ENCODE measurements at regions not wholly inside any gene's neighbourhood (a gene's known extent, or its start where the extent isn't known, plus 50 kb on each side); places are given as distances from the start of the nearest gene placed in this dataset.

DNA sequence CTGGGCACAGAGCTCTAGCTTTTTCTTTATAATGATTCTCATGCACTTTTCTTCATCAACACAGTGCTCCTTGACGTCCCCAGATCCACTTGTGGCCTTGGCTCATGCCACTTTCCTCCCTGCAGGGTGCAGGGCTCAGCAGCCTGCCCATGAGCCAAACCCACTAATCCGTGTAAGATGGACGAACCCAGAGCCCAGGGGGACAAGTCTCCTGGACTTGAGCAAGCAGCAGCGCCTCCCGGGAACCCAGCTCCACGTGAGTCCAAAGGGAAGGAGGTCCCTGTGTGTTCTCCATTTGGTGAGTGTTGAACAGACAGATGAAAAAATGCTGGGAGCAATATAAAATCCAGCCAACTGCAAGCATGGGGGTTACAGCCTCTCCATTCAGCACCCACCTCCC is 470.6 kb upstream of the HS6ST1 start (continued):
- TF ChIP-seq, protein P1, sequence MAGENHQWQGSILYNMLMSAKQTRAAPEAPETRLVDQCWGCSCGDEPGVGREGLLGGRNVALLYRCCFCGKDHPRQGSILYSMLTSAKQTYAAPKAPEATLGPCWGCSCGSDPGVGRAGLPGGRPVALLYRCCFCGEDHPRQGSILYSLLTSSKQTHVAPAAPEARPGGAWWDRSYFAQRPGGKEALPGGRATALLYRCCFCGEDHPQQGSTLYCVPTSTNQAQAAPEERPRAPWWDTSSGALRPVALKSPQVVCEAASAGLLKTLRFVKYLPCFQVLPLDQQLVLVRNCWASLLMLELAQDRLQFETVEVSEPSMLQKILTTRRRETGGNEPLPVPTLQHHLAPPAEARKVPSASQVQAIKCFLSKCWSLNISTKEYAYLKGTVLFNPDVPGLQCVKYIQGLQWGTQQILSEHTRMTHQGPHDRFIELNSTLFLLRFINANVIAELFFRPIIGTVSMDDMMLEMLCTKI (IDR thresholded peaks at IDR 0.05; ENCODE audit: partially characterized antibody), result no peak
- TF ChIP-seq HDAC8 (tag; IDR thresholded peaks at IDR 0.05), result no peak

DNA sequence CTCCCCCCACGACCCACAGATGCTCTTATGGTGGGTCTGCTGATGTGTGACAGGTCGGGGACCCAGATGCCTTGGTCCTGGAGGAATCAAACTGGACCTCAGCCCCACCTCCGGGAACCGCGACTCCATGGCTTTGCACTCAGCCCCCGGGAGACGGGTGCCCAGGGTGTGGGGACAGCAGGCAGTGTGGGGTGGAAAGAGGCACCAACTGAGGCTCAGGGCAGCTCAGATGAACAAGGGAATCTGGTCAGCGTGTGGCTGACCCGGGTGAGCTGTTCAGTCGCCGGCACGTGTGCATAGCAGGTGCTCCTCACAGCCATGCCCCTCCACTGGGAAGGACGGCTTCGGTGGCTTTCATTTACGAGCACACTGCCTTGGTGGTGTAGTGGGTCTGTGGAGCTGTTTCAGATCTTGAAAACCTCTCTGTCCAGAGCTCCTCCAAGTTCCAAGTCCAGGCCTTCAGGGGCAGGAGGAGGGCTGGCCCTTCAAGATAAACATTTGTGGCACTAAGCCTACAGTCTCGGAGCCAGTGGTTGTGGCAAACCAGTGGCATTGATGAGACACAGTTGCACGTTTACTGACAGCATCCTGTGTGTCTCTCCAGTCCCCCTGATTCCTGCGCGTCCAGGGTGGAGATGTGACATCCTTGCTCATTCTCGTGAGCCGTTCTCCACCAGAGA is 471.2 kb upstream of the HS6ST1 start:
- CTCF ChIA-PET (ENCODE audit: low intra/inter-chr PET ratio), result no interaction called here
- POLR2A ChIA-PET, result no interaction called here
- Histone ChIP-seq H3K9ac (ENCODE audit: insufficient read depth in 1 of 2, low read depth in 2 of 2, low read length in 2 of 2) (no peak overlapping the region), H3K79me2 (ENCODE audit: control insufficient read depth, insufficient read depth, low read length) (no peaks in the 10 kb centered on the region), H3K36me3 (ENCODE audit: control insufficient read depth, insufficient read depth, low read length) (no peaks in the 10 kb centered on the region), H2AFZ (ENCODE audit: low read depth, low read length) (no peak overlapping the region), H3K4me3 (no peak overlapping the region), H3K9me1 (ENCODE audit: control insufficient read depth, insufficient read depth, low read length) (peaks cover 3% of the 10 kb centered on the region), H3K27me3 (ENCODE audit: control insufficient read depth in 2 of 2, insufficient read depth in 2 of 2, low read length in 2 of 2) (peaks cover 10 to 48% of the 10 kb centered on the region in 2 experiments; a peak in 3 of 5 replicates), H3K9me3 (replicated peaks; ENCODE audit: control insufficient read depth, insufficient read depth, low read depth, low read length) (no peaks in the 10 kb centered on the region), H3K4me1 (replicated peaks in 1 of 2; ENCODE audit: control insufficient read depth in 2 of 2, insufficient read depth in 2 of 2, low read length in 2 of 2) (no peaks in the 10 kb centered on the region), H4K20me1 (replicated peaks; ENCODE audit: control insufficient read depth, insufficient read depth, low read length) (no peaks in the 10 kb centered on the region), H3K27ac (ENCODE audit: extremely low read depth, low read depth, low read length) (no peak overlapping the region), H3K4me2 (ENCODE audit: insufficient read depth, low read length) (no peak overlapping the region)
- FAIRE-seq (no peak), ATAC-seq (no peak), DNase-seq (ENCODE audit: extremely low read depth in 1 of 4, low spot score in 3 of 4) (no peak)
- in situ Hi-C loops (cut with MboI), result no loop called here
- WGBS (ENCODE audit: insufficient coverage, low coverage, missing lambda C conversion rate), result under 1% methylated on average over 17 of the region's 21 CpGs
- BruUV-seq (replicated peaks), result no TSS peak
- intact Hi-C loops (cut with micrococcal nuclease), result no loop called here
- TF ChIP-seq ZNF398 (CRISPR knock-in tag; IDR thresholded peaks at IDR 0.05), result no peak
- TF ChIP-seq NFE2 (IDR thresholded peaks at IDR 0.05; ENCODE audit: low read depth), result no peak
- no peak for TF ChIP-seq ZNF224 (CRISPR knock-in tag; IDR thresholded peaks at IDR 0.05)
- TF ChIP-seq MAFF (IDR thresholded peaks at IDR 0.05; ENCODE audit: low read length), result no peak
- no peak for TF ChIP-seq CHCHD3 (CRISPR knock-in tag; IDR thresholded peaks at IDR 0.05)
- TF ChIP-seq CBX8 (IDR thresholded peaks at IDR 0.05; ENCODE audit: borderline replicate concordance, extremely low read depth, low read depth, low read length, poor library complexity, severe bottlenecking), result no peak
- TF ChIP-seq CBFA2T3 (IDR thresholded peaks at IDR 0.05), result no peak
- no peak for TF ChIP-seq NFYB (IDR thresholded peaks at IDR 0.05; ENCODE audit: extremely low read depth, insufficient read length)
- TF ChIP-seq, protein P2, sequence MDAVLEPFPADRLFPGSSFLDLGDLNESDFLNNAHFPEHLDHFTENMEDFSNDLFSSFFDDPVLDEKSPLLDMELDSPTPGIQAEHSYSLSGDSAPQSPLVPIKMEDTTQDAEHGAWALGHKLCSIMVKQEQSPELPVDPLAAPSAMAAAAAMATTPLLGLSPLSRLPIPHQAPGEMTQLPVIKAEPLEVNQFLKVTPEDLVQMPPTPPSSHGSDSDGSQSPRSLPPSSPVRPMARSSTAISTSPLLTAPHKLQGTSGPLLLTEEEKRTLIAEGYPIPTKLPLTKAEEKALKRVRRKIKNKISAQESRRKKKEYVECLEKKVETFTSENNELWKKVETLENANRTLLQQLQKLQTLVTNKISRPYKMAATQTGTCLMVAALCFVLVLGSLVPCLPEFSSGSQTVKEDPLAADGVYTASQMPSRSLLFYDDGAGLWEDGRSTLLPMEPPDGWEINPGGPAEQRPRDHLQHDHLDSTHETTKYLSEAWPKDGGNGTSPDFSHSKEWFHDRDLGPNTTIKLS (IDR thresholded peaks at IDR 0.05; ENCODE audit: borderline replicate concordance, low read depth), result no peak
- no peak for TF ChIP-seq PTTG1 (tag; IDR thresholded peaks at IDR 0.05; ENCODE audit: low read depth)
- no peak for TF ChIP-seq KAT7 (CRISPR knock-in tag; IDR thresholded peaks at IDR 0.05; ENCODE audit: borderline replicate concordance)
- TF ChIP-seq, protein P3, sequence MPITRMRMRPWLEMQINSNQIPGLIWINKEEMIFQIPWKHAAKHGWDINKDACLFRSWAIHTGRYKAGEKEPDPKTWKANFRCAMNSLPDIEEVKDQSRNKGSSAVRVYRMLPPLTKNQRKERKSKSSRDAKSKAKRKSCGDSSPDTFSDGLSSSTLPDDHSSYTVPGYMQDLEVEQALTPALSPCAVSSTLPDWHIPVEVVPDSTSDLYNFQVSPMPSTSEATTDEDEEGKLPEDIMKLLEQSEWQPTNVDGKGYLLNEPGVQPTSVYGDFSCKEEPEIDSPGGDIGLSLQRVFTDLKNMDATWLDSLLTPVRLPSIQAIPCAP (CRISPR knock-in tag; IDR thresholded peaks at IDR 0.05; ENCODE audit: borderline replicate concordance), result no peak
- no peak for TF ChIP-seq MEIS2 (IDR thresholded peaks at IDR 0.05; ENCODE audit: partially characterized antibody)
- TF ChIP-seq MECOM (CRISPR knock-in tag; IDR thresholded peaks at IDR 0.05), result no peak
- TF ChIP-seq BCOR (IDR thresholded peaks at IDR 0.05), result no peak
